Stomach (tissue), 4 donors: ENCODE measurements at regions not wholly inside any gene's neighbourhood (a gene's known extent, or its start where the extent isn't known, plus 50 kb on each side); places are given as distances from the start of the nearest gene placed in this dataset.

Experiments
- POLR2A ChIP-seq, 4 donors: fragments of 450-650 bp; IDR thresholded peaks; one replicate each; pipeline ENCODE4 v1.6.1; 2016; ENCODE audit warnings: antibody characterized with exemption in 4 of 4, control low read depth in 2 of 4, mild to moderate bottlenecking in 1 of 4, moderate library complexity in 1 of 4
- POLR2AphosphoS5 ChIP-seq, 3 donors: sonication (generic); formaldehyde crosslinking; IDR thresholded peaks; one replicate each; pipeline ENCODE4 v1.6.1; 2016; ENCODE audit warnings: antibody characterized with exemption in 3 of 3
- TF ChIP-seq, protein P1 (sequence below), 7 experiments: fragments of 450-650 bp in 4 of 7; fragments of 200-600 bp in 3 of 7; sonication (generic) in 3 of 7; IDR thresholded peaks; one replicate each; pipeline ENCODE4 v1.5.1; 2016 to 2019; ENCODE audit warnings: antibody characterized with exemption in 7 of 7, control low read depth in 2 of 7, mild to moderate bottlenecking in 1 of 7

DNA sequence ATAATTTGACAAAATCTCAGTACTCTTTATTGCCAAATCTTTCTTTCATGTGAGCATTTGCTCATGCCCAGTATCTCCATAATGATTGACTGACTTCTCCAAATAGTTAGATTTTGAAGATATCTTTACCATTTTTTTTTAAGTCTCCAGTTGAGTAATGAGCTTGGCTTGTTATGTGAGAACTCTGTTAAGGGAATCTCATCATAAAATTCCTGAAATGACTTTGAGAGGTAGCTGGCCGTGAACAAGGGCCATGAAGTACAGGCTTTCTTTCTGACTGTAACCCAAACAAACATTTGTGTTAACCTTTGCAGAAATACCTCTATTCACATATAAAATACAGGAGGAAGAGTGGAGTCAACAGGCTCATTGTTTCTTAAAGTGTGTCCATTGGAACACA lies 449.7 kb downstream of the IRS2 start:
- TF ChIP-seq, protein P1, sequence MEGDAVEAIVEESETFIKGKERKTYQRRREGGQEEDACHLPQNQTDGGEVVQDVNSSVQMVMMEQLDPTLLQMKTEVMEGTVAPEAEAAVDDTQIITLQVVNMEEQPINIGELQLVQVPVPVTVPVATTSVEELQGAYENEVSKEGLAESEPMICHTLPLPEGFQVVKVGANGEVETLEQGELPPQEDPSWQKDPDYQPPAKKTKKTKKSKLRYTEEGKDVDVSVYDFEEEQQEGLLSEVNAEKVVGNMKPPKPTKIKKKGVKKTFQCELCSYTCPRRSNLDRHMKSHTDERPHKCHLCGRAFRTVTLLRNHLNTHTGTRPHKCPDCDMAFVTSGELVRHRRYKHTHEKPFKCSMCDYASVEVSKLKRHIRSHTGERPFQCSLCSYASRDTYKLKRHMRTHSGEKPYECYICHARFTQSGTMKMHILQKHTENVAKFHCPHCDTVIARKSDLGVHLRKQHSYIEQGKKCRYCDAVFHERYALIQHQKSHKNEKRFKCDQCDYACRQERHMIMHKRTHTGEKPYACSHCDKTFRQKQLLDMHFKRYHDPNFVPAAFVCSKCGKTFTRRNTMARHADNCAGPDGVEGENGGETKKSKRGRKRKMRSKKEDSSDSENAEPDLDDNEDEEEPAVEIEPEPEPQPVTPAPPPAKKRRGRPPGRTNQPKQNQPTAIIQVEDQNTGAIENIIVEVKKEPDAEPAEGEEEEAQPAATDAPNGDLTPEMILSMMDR (IDR thresholded peaks at IDR 0.05), result no peak
- TF ChIP-seq POLR2AphosphoS5 (IDR thresholded peaks at IDR 0.05) (no peak), POLR2A (IDR thresholded peaks at IDR 0.05) (no peak)
